Natural killer cell treated with Interleukin-12 subunit alpha and Interleukin-12 subunit beta and Interleukin-15 and Interleukin-18, amount 100 ng/mL, for 72 hours (primary cell): ENCODE measurements at regions not wholly inside any gene's neighbourhood (a gene's known extent, or its start where the extent isn't known, plus 50 kb on each side); places are given as distances from the start of the nearest gene placed in this dataset.

Experiments
- ATAC-seq, 2 donors: fragments of 150-1000 bp; cut with Tn5 transposase in 1 of 2; sonication (Bioruptor Pico), chemical (Tn5 transposase) in 1 of 2; 2 replicates each; pipeline ENCODE4 v1.10.0; 2021
- DNase-seq: peaks from one replicate; pipeline ENCODE4 v3.0.0; 2022; ENCODE audit warnings: low spot score
- H3K27ac Mint-ChIP-seq, 2 donors: 1 replicate in 1 of 2; 2 replicates in 1 of 2; pipeline ENCODE4 v1.8.0; 2022; ENCODE audit warnings: mixed read lengths in 2 of 2, mild to moderate bottlenecking in 1 of 2, moderate library complexity in 1 of 2
- H3K27me3 Mint-ChIP-seq, 2 donors: 1 replicate in 1 of 2; 2 replicates in 1 of 2; pipeline ENCODE4 v1.8.0; 2022; ENCODE audit warnings: mixed read lengths in 2 of 2
- H3K36me3 Mint-ChIP-seq: one replicate; pipeline ENCODE4 v1.8.0; 2022; ENCODE audit warnings: mixed read lengths
- H3K4me1 Mint-ChIP-seq, 2 donors: 1 replicate in 1 of 2; 2 replicates in 1 of 2; pipeline ENCODE4 v1.8.0; 2022; ENCODE audit warnings: low read depth in 2 of 2, mixed read lengths in 2 of 2, mild to moderate bottlenecking in 1 of 2
- H3K4me3 Mint-ChIP-seq: one replicate; pipeline ENCODE4 v1.8.0; 2022; ENCODE audit warnings: mixed read lengths
- H3K9me3 Mint-ChIP-seq: 2 replicates; pipeline ENCODE4 v1.8.0; 2022; ENCODE audit warnings: mixed read lengths

DNA sequence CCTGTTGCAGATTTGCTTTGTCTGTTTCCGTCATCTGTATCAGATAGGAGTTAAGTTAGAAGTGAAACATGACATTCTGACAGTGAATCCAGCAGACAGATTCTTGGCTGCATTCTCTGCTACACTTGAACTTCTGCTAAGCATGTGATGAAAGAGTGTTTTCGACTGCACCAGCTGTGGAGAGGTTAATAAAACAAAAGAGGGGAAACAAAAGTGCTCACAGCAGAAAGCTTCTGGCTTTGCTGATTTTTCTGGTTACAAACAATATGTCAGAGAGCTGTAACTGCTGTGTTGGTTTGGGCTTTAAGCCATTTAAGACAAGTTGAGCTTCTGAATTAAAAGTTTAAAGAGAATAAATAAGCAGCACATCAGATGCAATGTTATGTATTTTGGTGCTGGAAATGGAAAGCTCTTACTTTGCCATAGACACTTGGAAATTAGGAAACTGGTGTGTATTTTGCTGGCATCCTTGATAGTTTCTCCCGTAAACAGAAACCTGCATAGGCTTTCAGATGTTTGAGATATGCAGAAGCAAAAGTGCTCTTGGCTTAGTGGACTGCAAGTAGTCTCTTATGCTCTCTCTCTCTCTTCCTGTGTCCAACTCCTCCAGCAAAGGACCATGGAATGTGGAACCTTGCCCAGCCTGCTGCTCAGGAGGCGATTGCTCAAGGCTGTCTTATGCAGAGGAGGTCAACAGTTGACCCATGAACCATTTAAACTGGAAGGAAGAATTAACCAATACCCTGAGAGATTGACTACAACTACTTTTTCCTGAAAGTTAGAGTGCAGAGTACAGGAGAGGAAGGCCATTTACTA, 104.9 kb downstream of the RPS12 start:
- H3K4me1 Mint-ChIP-seq, result no peaks in the 10 kb centered on the region
- H3K4me3 Mint-ChIP-seq, result no peak overlapping the region
- DNase-seq, result no peak
- no peak overlapping the region for H3K27ac Mint-ChIP-seq
- H3K9me3 Mint-ChIP-seq, result no peaks in the 10 kb centered on the region
- peaks cover 8 to 20% of the 10 kb centered on the region in 2 donors for H3K27me3 Mint-ChIP-seq
- no peaks in the 10 kb centered on the region for H3K36me3 Mint-ChIP-seq
- ATAC-seq, result no peak

DNA sequence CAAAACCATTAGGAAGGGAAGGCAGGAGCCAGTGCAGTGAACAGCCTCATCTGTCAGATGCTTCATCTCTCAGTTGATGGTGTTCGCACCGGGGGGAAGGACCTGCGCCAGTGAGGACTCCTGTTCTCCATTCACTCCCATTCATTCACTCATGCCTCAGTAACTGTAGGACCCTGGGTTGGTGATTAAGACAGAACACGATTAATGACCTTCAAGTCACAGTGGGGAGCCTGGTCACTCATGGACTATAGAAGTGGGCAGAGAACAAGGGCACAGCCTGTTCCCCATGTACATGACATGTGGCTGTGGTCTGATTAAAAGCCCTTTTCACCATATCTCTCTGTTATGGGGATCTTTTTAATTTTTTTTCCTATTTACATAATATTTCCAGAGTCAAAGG, 113.3 kb downstream of the RPS12 start:
- no peak overlapping the region for H3K4me3 Mint-ChIP-seq
- no peaks in the 10 kb centered on the region for H3K4me1 Mint-ChIP-seq
- H3K27ac Mint-ChIP-seq, result no peak overlapping the region
- H3K9me3 Mint-ChIP-seq, result no peaks in the 10 kb centered on the region
- no peak for DNase-seq
- no peak for ATAC-seq
- H3K36me3 Mint-ChIP-seq, result no peaks in the 10 kb centered on the region
- H3K27me3 Mint-ChIP-seq, result peaks cover 10 to 25% of the 10 kb centered on the region in 2 donors

- no peak for DNase-seq
- no peaks in the 10 kb centered on the region for H3K9me3 Mint-ChIP-seq
Observed at GRCh38 chr6:132929141-132929540, 114.8 kb downstream of the RPS12 start.

DNA sequence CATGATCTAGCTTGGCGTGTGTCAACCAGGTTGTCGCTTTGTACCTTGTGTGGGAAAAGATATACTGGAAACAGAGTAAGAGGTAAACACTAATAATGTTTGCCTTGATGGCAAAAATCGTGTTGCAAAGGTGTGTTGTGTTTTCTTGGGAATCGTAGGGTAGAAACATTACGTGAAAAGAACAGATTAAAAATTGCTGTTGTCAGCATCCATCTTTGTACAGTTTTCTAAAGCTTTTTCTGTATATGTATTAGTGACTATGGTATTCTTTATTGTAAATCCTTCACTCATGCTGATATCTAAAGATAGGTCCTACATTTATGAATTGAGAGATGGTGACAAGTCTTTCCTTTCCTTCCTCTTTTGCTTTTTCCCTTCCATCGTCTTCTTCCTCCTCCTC, 116.9 kb downstream of the RPS12 start:
- H3K27me3 Mint-ChIP-seq, result peaks cover 14 to 33% of the 10 kb centered on the region in 2 donors
- ATAC-seq (no peak), DNase-seq (no peak)
- H3K27ac Mint-ChIP-seq, result no peak overlapping the region
- no peaks in the 10 kb centered on the region for H3K4me1 Mint-ChIP-seq
- no peaks in the 10 kb centered on the region for H3K36me3 Mint-ChIP-seq
- no peaks in the 10 kb centered on the region for H3K9me3 Mint-ChIP-seq
- H3K4me3 Mint-ChIP-seq, result no peak overlapping the region

More at GRCh38 chr6:132929141-132929540, 114.8 kb downstream of the RPS12 start:
- no peaks in the 10 kb centered on the region for H3K4me1 Mint-ChIP-seq
- H3K27ac Mint-ChIP-seq, result no peak overlapping the region
- no peaks in the 10 kb centered on the region for H3K36me3 Mint-ChIP-seq
- H3K4me3 Mint-ChIP-seq, result no peak overlapping the region
- peaks cover 12 to 30% of the 10 kb centered on the region in 2 donors for H3K27me3 Mint-ChIP-seq
- ATAC-seq, result no peak

- H3K36me3 Mint-ChIP-seq, result no peaks in the 10 kb centered on the region
- no peaks in the 10 kb centered on the region for H3K4me1 Mint-ChIP-seq
- H3K9me3 Mint-ChIP-seq, result no peaks in the 10 kb centered on the region
- DNase-seq (no peak), ATAC-seq (no peak)
- H3K4me3 Mint-ChIP-seq, result no peak overlapping the region
- H3K27ac Mint-ChIP-seq, result no peak overlapping the region
- peaks cover 14 to 33% of the 10 kb centered on the region in 2 donors for H3K27me3 Mint-ChIP-seq
Observed at GRCh38 chr6:132931936-132932514, 117.7 kb downstream of the RPS12 start.

DNA sequence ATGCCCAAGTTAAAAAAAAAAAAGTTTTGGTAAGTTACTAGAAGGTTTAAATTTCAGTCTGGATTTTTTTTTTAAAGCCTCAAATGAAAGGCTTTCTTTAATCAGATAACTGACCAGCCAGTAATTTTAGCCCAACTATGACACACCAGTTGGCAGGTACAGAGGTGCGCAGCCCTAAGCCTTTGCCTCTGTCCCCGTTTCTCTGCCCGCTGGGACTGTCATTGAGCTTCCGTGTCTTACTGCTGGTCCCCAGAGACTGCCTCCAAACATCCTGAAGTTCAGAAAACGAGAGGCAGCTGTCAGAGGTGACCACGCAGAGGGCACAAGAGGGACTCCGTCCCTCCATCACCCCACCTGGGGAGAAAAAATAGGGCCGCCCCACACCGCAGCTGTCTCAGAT, 118.2 kb downstream of the RPS12 start:
- Mint-ChIP-seq H3K27me3 (peaks cover 12 to 33% of the 10 kb centered on the region in 2 donors), H3K4me1 (no peaks in the 10 kb centered on the region), H3K36me3 (no peaks in the 10 kb centered on the region), H3K4me3 (no peak overlapping the region), H3K27ac (no peak overlapping the region), H3K9me3 (no peaks in the 10 kb centered on the region)
- ATAC-seq, result no peak
- DNase-seq, result no peak

DNA sequence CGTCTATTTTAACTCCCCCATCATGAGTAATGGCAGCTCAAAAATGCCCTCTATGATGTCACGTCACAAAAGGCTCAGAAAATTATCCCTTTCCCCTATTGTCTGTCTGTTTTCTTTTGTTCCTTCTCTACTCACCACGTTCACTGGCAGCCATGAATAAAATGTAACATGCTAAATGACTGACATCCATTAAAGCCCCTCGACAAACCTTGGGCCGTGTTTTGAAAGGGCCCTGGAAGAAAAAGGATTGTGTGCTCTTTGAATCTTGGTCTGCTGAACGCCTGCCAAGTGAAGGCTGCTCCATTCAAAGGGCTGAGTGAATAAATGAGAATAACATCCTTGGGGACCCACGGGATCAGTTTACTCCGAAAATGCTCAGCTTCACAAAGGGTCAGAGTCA, 118.7 kb downstream of the RPS12 start:
- Mint-ChIP-seq H3K4me3 (no peak overlapping the region), H3K9me3 (no peaks in the 10 kb centered on the region), H3K27me3 (peaks cover 12 to 33% of the 10 kb centered on the region in 2 donors), H3K36me3 (no peaks in the 10 kb centered on the region), H3K4me1 (no peaks in the 10 kb centered on the region), H3K27ac (no peak overlapping the region)
- no peak for DNase-seq
- no peak for ATAC-seq

- ATAC-seq (no peak), DNase-seq (no peak)
- no peaks in the 10 kb centered on the region for H3K4me1 Mint-ChIP-seq
- no peak overlapping the region for H3K4me3 Mint-ChIP-seq
- H3K9me3 Mint-ChIP-seq, result no peaks in the 10 kb centered on the region
- peaks cover 12 to 32% of the 10 kb centered on the region in 2 donors for H3K27me3 Mint-ChIP-seq
- no peak overlapping the region for H3K27ac Mint-ChIP-seq
- H3K36me3 Mint-ChIP-seq, result no peaks in the 10 kb centered on the region
Observed at GRCh38 chr6:132934496-132934895, 120.1 kb downstream of the RPS12 start.

GRCh38 chr6:132936646-132937045, 122.3 kb downstream of the RPS12 start:
- H3K4me1 Mint-ChIP-seq, result no peaks in the 10 kb centered on the region
- H3K27ac Mint-ChIP-seq, result no peak overlapping the region
- H3K4me3 Mint-ChIP-seq, result no peak overlapping the region
- no peak for ATAC-seq
- peaks cover 7 to 12% of the 10 kb centered on the region in 2 donors for H3K27me3 Mint-ChIP-seq
- DNase-seq, result no peak
- H3K36me3 Mint-ChIP-seq, result no peaks in the 10 kb centered on the region
- no peaks in the 10 kb centered on the region for H3K9me3 Mint-ChIP-seq

GRCh38 chr6:132937466-132937906, 123.1 kb downstream of the RPS12 start:
- no peak overlapping the region for H3K27ac Mint-ChIP-seq
- no peaks in the 10 kb centered on the region for H3K4me1 Mint-ChIP-seq
- DNase-seq, result no peak
- no peak overlapping the region for H3K4me3 Mint-ChIP-seq
- peaks cover 6 to 8% of the 10 kb centered on the region in 2 donors for H3K27me3 Mint-ChIP-seq
- ATAC-seq, result no peak
- H3K36me3 Mint-ChIP-seq, result no peaks in the 10 kb centered on the region
- no peaks in the 10 kb centered on the region for H3K9me3 Mint-ChIP-seq

DNA sequence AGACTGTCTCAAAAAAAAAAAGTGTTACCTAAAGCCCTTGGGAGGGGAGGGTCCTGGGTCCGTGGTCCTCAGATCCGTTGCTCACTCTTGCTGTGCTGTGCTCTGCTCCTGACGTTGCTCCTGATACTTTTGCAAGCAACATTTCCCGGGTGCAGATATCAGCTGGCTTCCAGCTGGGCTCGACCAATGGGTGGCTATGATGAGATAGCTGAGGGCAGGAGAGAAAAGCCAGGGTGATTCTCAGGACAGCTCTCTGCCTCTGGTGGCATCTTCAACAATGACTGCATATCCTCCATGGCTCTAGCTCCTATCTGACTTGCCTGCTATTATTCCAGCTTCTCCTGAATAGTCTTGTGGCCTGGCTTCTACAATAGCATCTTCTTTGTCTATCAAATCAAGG, 134.5 kb downstream of the RPS12 start:
- no peaks in the 10 kb centered on the region for H3K9me3 Mint-ChIP-seq

GRCh38 chr6:132950566-132950965, 136.2 kb downstream of the RPS12 start:
- DNase-seq (no peak), ATAC-seq (no peak)
- Mint-ChIP-seq H3K9me3 (no peaks in the 10 kb centered on the region), H3K4me3 (no peak overlapping the region), H3K36me3 (no peaks in the 10 kb centered on the region), H3K4me1 (no peaks in the 10 kb centered on the region), H3K27ac (no peak overlapping the region), H3K27me3 (peaks cover 15 to 28% of the 10 kb centered on the region in 2 donors)

More for the DNA sequence above, 134.5 kb downstream of the RPS12 start:
- H3K27ac Mint-ChIP-seq, result no peak overlapping the region
- H3K4me1 Mint-ChIP-seq, result no peaks in the 10 kb centered on the region
- H3K4me3 Mint-ChIP-seq, result no peak overlapping the region
- ATAC-seq (peak in 1 of 2 donors; percentile 11), DNase-seq (no peak)
- H3K27me3 Mint-ChIP-seq, result peaks cover 17 to 35% of the 10 kb centered on the region in 2 donors
- no peaks in the 10 kb centered on the region for H3K36me3 Mint-ChIP-seq

DNA sequence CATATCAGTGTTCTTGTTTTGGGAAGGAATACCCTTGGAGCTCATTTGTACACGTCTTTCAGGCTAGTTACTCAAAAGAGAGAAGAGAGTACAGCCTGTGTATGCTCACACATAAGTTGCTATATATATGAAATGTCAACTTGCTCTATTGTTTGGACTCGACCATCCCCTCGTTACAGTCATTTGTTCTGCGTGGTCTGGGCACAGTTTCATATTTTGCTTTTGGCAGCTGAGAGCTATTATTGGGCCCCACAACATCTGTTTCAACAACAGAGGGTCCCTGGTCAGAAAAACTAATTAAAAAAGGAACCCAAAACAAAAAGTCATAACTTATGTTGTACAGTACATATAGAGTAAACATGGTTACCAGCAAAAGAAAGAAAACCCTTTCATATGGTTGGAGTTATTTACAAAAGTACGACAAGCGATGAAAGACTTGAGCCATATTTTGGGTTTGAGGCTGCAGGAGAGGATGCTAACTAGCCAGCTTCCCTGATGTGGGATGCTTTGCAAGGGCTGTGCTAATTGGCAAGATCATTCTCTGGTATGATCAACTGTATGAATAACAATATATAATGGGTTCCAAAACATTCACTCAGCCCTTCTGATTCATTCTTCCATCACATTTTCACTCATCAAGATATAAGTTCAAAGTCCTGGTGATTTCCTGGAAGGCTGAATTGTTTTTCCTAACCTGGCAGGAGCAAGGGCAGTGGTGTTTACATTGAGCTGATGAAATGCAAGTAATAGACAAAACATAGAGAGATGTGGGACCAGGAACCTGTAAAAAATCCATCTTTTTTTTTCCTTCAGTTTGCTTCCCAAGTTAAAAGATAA, 137.9 kb downstream of the RPS12 start:
- peaks cover 11 to 25% of the 10 kb centered on the region in 2 donors for H3K27me3 Mint-ChIP-seq
- no peak overlapping the region for H3K4me3 Mint-ChIP-seq

DNA sequence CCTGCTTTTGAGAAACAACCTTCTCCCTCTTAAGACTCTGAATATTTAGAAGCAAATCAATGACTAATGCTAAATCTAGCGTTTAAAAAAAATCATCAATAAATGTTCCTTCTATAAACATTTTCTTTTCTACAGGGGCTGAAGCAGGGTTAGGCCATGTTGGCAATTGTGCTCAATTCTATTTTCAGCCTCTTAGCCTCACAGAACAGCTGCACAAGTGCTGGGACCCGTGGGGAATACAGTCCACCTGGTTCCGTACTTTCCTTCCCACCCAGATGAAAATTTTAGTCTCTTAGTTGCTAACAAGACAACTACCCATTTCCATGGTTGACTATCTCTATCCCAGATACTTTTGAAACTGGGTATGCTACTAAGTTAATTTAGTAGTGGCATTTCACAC, 138.6 kb downstream of the RPS12 start:
- DNase-seq (no peak), ATAC-seq (no peak)
- H3K27me3 Mint-ChIP-seq, result peaks cover 17 to 25% of the 10 kb centered on the region in 2 donors
- H3K9me3 Mint-ChIP-seq, result no peaks in the 10 kb centered on the region
- no peak overlapping the region for H3K27ac Mint-ChIP-seq
- no peaks in the 10 kb centered on the region for H3K4me1 Mint-ChIP-seq
- no peaks in the 10 kb centered on the region for H3K36me3 Mint-ChIP-seq
- no peak overlapping the region for H3K4me3 Mint-ChIP-seq

More for the DNA sequence above, 137.9 kb downstream of the RPS12 start:
- no peak overlapping the region for H3K27ac Mint-ChIP-seq
- no peaks in the 10 kb centered on the region for H3K9me3 Mint-ChIP-seq
- no peaks in the 10 kb centered on the region for H3K4me1 Mint-ChIP-seq
- H3K36me3 Mint-ChIP-seq, result no peaks in the 10 kb centered on the region
- DNase-seq, result no peak
- ATAC-seq, result no peak
